ENCODE measurements at regions not wholly inside any gene's neighbourhood (a gene's known extent, or its start where the extent isn't known, plus 50 kb on each side); places are given as distances from the start of the nearest gene placed in this dataset.

- DNase-seq: no peak
Measured at GRCh38 chr2:128958241-128958640, 639.6 kb upstream of the HS6ST1 start.

- no peak for DNase-seq
Measured at GRCh38 chr2:128967646-128968045, 649.0 kb upstream of the HS6ST1 start.

DNA sequence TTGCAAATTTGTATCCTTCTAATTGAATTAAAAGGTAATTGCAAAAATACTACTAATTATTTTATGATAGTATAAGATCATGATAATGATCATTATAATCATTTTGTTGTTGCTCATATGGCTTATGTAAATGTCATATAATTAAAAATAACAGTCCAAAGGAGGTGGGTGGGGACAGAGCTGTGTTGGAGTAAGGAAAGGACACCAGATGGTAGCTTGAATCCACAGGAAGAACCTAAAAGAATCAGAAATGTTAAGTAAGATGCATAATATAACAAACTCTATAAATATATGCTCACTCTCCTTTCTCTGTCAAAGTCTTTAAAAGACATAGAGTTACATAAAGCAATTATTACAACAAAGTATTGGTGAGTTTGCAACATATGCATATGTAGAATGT is 650.7 kb upstream of the HS6ST1 start:
- no peak for DNase-seq

GRCh38 chr2:128970332-128971116 is 651.9 kb upstream of the HS6ST1 start:
- DNase-seq: no peak

GRCh38 chr2:128973566-128973965 is 654.9 kb upstream of the HS6ST1 start:
- no peak for DNase-seq

- DNase-seq: no peak
Measured at GRCh38 chr2:128978212-128978611, 659.5 kb upstream of the HS6ST1 start.

GRCh38 chr2:128979182-128979581 is 660.5 kb upstream of the HS6ST1 start:
- DNase-seq: no peak

DNA sequence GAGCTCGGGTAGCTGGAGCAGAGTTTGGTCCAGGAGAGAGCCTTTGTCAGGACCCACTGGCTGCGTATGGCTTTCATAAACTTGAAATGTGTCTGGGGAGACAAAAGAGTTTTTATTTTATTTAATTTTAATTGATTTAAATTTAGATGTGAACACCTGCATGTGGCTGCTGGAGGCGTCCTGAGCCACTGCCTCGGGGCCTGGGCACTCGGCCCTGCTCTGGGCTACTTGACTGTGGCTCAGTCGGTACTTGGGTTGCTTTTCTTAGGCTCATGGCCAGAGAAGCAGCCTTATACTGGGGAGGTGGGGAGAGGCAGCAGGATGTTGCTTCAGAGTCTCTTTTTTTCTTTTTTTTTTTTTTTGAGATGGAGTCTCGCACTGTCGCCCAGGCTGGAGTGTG is 661.8 kb upstream of the HS6ST1 start:
- no peak for DNase-seq

DNA sequence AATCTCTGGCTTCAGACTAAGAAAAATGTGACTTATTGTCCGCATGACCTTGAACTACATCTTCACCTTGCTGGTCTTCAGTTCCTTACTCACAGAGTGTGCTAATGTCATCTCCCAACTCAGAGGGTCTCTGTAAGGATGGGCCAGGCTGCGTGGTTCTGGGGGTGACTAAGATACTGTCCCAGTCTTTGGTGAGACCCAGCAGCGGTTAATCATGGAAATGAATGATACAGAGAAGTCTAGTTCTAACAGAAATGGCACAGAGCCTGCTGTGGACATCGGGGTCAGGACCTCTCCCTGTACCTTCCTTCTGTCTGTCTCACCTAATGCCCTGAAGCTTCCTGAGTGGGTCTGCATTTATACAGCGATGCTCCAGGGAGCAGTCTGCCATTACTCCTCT is 662.7 kb upstream of the HS6ST1 start:
- DNase-seq: no peak

GRCh38 chr2:128982001-128982400 is 663.3 kb upstream of the HS6ST1 start:
- DNase-seq: no peak

DNA sequence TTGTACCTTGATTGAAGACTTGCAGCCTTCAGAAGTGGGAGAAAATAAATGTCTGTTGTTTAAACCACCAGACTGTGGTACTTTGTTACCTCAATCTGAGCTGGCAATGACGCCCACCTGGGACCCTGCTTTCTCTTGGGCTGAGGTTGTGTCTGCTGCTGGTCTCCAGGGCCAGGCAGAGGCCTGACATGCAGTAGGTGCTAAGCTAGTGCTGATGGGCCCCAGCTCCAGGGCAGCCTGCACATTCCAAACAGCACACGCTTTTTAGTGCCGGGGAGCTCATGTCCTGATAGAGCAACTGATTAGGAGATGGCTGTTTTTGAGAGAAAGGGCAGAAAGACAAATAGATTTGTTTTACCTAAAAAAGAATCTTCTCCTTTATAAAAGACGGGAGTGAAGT is 664.0 kb upstream of the HS6ST1 start:
- DNase-seq: no peak

GRCh38 chr2:128983094-128983493 is 664.4 kb upstream of the HS6ST1 start:
- DNase-seq: no peak

DNA sequence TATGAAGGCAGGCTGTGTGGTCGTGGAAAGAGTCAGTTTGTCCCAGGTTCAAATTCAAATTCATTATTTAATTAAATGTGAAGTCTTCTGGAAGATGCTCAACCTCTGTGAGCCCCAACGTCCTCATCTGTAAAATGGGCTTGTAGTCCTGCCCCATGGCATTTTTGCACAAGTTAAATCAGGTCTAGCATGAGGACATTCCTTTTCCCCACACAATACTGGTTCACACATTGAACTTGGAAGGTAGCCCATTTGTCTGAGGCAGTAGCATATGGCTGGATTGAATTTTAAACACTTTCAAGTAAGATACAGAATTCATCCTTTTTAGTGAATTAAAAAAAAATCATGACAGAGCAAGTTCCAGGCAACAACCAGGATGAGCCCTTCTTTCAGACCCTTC is 665.4 kb upstream of the HS6ST1 start:
- DNase-seq: no peak

GRCh38 chr2:128984855-128985254 is 666.2 kb upstream of the HS6ST1 start:
- no peak for DNase-seq

- no peak for DNase-seq
Measured at GRCh38 chr2:128986026-128986715, 667.5 kb upstream of the HS6ST1 start.

- DNase-seq: no peak
Measured at GRCh38 chr2:128986867-128987268, 668.2 kb upstream of the HS6ST1 start.

DNA sequence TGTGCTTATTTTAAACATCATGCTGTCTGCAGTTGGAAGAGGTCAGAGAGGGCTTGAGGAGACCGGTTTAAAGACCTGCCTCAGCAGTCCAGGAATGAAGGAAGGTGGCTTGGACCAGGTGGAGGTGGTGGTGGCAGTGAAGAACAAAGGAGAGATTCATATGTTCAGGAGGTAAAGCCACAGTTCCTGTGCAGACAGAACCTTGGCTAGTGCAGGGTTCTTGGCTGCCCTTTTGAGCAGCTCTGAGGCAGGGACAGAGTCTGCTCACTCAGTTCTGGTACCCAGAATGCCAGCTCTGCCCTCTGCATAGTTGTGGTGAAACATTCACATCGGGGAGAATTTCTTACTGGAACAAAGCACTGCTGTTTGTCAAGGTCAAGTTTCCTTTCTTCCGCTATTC is 669.7 kb upstream of the HS6ST1 start:
- DNase-seq: no peak

- no peak for DNase-seq
Measured at GRCh38 chr2:128988967-128989366, 670.3 kb upstream of the HS6ST1 start.

- DNase-seq: no peak
Measured at GRCh38 chr2:128995086-128995485, 676.4 kb upstream of the HS6ST1 start.

DNA sequence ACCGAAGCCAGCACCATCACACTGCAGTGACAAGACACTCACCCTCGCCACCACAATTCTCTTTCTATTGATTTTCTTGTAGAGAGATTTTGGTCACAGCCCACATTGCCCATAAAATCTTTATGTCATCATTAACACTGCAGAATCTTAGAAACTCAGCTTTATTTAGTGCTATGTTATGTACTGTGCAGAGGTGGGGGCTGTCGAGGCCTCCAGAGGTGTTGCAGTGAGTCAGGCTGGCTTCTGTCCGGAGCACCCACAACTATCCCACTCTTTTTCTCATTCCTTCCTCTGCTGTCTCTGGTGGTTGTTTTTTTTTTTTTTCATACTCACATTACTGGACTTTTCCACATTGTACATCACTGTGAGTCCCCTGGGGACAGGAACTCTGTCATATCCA is 677.4 kb upstream of the HS6ST1 start:
- no peak for DNase-seq

- DNase-seq: no peak
Measured at GRCh38 chr2:128997166-128997866, 678.6 kb upstream of the HS6ST1 start.

GRCh38 chr2:129001926-129002325 is 683.3 kb upstream of the HS6ST1 start:
- DNase-seq: no peak

GRCh38 chr2:129002751-129003150 is 684.1 kb upstream of the HS6ST1 start:
- DNase-seq: no peak

GRCh38 chr2:129004485-129004884 is 685.8 kb upstream of the HS6ST1 start:
- DNase-seq: no peak

Data from cerebellar nuclear complex (tissue), 1 donor.